AG08396 (cell line): ENCODE measurements at regions not wholly inside any gene's neighbourhood (a gene's known extent, or its start where the extent isn't known, plus 50 kb on each side); places are given as distances from the start of the nearest gene placed in this dataset.

Experiments
- DNase-seq: peaks from one replicate; pipeline ENCODE4 v3.0.0; 2012; ENCODE audit warnings: low spot score, mixed read lengths

GRCh38 chr5:103498800-103499551 is 63.6 kb downstream of the NUDT12 start:
- DNase-seq, result no peak

GRCh38 chr5:103498211-103498610 is 64.4 kb downstream of the NUDT12 start:
- no peak for DNase-seq

- DNase-seq, result no peak
These were observed 64.8 kb downstream of the NUDT12 start for GRCh38 chr5:103497781-103498180.

GRCh38 chr5:103490030-103490739 is 72.4 kb downstream of the NUDT12 start:
- DNase-seq, result no peak

GRCh38 chr5:103489307-103489706 is 73.3 kb downstream of the NUDT12 start:
- DNase-seq, result no peak

- DNase-seq, result no peak
These were observed 74.6 kb downstream of the NUDT12 start for GRCh38 chr5:103487822-103488493.

DNA sequence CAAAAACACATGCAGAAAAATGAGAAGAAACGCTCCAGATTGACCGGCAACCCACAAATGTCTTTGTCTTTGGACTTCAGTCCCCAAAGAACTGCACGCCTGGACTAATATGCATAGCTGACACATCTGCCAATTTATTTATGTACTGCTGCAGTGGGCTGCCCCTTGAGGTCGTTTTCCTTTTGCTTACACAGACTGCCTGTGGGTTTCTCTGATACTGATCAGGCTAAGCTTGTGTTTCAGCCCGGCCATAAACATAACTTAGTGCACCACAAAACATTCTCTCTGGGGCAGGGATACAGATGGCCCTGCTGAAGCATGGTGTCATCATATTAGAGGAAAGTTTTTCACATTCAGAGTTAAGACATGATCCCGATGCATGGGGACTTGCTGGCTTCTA is 75.4 kb downstream of the NUDT12 start:
- DNase-seq, result no peak

GRCh38 chr5:103486739-103487138 is 75.8 kb downstream of the NUDT12 start:
- DNase-seq, result no peak

DNA sequence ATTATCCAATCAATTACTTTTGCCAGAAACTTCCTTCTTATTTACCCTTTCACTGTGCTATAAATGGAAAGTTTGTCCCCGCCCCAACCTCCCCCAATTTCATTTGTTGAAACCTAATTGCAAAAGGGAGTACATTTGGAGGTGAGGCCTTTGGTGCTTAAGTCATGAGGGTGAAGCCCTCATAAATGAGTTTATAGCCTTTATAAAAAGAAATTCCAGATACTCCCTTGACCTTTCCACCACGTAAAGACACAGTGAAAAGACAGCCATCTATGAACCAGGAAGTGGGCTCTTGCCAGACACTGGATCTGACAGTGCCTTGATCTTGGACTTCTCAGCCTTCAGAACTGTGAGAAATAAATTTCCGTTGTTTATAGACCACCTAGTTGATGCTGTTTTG is 82.3 kb downstream of the NUDT12 start:
- no peak for DNase-seq

GRCh38 chr5:103477678-103478077 is 84.9 kb downstream of the NUDT12 start:
- no peak for DNase-seq

- no peak for DNase-seq
These were observed 85.8 kb downstream of the NUDT12 start for GRCh38 chr5:103476811-103477210.

GRCh38 chr5:103475629-103476240 is 86.9 kb downstream of the NUDT12 start:
- peak; percentile 25 for DNase-seq

DNA sequence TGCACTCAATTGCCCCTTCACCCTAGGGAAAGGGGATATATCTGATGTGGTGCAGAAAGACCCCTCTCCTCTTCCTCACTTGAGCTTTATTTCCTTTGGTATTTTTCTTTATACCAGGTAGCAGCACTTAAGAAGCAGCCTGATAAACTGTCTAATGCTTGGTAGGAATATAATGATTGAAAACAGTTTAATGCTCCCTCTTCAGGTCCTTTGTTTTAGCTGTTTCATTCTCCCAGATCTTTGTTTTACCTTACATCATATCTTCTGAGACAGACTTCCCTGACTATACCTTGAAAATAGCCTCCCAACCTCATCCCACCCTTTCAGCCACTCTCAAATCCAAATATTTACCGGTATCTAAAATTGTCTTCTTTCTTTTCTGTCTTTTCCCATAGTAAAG is 87.9 kb downstream of the NUDT12 start:
- no peak for DNase-seq

DNA sequence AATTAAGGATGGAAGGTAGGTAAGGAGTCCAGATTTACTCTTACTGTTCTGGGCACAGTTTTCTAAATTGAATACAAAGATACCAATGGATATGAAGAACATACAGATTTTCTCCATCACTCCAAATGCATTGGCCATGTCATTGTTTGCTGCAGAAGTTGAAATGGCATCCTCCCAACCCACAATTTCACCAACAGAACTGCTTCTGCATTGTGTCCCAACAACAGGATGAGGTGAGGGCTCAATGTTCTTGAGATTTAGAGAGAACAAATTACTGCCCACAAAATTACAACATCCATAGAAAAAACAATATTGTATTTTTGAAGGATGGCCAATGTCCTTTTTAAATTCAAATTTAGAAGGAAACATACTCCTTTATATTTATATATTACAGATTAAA is 88.9 kb downstream of the NUDT12 start:
- DNase-seq, result no peak

GRCh38 chr5:103472830-103473229 is 89.8 kb downstream of the NUDT12 start:
- no peak for DNase-seq

DNA sequence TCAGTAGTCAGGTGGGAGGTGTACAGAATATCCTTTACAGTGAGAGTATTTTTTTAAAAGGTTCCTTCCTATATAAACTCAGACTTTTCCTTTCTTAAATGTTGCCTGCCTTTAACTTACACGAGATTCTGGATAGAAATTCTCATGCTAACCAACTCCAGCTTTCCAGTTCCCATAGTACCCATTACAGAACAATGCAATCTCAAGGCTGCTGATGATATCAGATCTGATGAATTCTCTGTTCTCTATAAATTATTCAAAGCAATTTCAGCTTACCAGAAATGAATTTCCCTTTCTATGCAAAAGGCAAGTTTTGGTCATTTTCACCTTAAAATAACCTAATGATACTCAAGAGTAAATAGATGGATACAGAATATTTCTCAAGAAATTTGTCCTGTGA is 90.3 kb downstream of the NUDT12 start:
- no peak for DNase-seq

DNA sequence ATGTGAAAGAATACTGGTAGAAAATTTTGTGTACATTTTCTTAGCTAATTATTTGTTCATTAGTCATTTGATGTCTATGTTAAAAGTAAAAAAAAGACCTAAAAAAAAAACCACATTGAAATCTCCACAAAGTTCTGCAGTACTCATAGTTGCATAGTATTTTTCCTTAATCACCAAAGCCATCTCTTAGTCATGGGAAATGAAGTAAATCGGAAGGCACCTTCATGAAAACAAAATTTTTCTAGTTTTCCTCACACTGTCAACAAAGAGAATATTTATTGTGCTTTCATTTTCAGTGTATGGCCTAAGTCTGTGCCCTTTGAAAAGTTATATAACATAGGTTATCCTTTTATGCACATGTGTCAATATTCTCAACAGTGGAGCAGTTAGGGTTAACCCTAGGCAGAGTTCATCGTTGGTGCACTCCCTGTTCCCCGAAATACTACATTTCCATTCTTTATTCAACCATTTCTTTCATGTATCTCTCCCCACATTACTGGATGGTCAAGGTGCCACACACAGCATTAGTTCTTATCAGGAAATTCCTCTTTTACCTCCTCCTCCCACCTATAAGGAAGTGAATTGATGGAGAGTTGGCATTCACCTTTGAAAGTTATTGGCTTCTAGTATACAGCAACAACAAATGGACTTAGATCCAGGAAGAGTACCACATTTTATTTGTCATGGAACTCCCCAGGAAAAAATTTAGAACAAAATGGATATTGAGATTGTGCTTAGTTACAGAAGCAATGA is 93.1 kb downstream of the NUDT12 start:
- no peak for DNase-seq

- no peak for DNase-seq
These were observed 94.8 kb downstream of the NUDT12 start for GRCh38 chr5:103467831-103468230.

DNA sequence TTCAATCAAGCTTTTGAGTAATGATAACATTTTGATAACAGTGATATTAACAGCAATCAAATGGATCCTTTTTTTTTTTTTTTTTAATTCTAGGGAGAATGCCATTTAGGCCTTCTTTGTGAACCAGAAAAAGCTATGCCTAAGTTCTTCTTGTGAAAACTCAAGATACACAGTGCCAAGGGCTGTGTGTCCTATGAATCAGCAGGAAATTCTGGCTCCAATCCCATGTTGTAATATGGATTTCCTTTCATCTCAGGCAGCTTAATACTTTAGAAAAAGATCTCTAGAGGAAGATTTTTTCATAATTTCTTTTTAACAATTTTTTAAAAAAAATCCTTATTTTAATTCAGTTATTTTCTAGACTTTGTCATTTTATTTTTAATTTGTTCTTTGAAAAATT is 96.1 kb downstream of the NUDT12 start:
- DNase-seq, result no peak

GRCh38 chr5:103465891-103466290 is 96.7 kb downstream of the NUDT12 start:
- DNase-seq, result no peak

- DNase-seq, result no peak
These were observed 97.6 kb downstream of the NUDT12 start for GRCh38 chr5:103464835-103465484.
